ENCODE measurements at regions not wholly inside any gene's neighbourhood (a gene's known extent, or its start where the extent isn't known, plus 50 kb on each side); places are given as distances from the start of the nearest gene placed in this dataset.
A peak's percentile ranks its signal among the peaks of the same experiment; 100 is the strongest.

DNA sequence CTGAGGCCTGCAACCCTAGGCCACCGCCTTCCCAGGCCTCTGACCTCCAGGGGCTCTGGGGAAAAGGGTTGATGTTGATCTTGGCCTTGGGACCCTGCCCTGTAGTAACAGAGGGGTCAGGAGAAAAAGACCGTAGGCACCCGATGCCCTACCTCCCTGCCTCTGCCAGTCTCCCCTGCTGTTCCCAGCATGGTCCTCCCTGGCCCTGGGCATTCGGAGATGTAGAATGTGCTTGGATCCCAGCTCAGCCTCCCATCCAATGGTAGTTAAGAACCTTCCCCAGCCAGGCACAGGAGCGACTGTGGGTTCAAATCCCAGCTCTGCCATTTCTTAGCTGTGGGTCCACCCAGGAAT lies 72.0 kb upstream of the TARDBP start:
- H3K4me1 ChIP-seq: peaks cover 7 to 33% (median 15%) of the 10 kb centered on the region in 3 donors
- no peak overlapping the region for H3K27ac ChIP-seq
- WGBS, 2 donors: 73 to 100% methylated on average over 1 to 4 of the region's 5 CpGs
- peak overlapping the region in 1 of 4 donors; percentile 19 for H3K4me3 ChIP-seq
- TF ChIP-seq, protein P1, sequence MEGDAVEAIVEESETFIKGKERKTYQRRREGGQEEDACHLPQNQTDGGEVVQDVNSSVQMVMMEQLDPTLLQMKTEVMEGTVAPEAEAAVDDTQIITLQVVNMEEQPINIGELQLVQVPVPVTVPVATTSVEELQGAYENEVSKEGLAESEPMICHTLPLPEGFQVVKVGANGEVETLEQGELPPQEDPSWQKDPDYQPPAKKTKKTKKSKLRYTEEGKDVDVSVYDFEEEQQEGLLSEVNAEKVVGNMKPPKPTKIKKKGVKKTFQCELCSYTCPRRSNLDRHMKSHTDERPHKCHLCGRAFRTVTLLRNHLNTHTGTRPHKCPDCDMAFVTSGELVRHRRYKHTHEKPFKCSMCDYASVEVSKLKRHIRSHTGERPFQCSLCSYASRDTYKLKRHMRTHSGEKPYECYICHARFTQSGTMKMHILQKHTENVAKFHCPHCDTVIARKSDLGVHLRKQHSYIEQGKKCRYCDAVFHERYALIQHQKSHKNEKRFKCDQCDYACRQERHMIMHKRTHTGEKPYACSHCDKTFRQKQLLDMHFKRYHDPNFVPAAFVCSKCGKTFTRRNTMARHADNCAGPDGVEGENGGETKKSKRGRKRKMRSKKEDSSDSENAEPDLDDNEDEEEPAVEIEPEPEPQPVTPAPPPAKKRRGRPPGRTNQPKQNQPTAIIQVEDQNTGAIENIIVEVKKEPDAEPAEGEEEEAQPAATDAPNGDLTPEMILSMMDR (IDR thresholded peaks at IDR 0.05): no peak
- no peak for TF ChIP-seq POLR2A (IDR thresholded peaks at IDR 0.05)
- H3K9me3 ChIP-seq: no peaks in the 10 kb centered on the region
- intact Hi-C loops (cut with DNase I): no loop called here
- DNase-seq: no peak
- H3K36me3 ChIP-seq: no peaks in the 10 kb centered on the region
- peaks cover 0 to 19% (median 0%) of the 10 kb centered on the region in 4 donors for H3K27me3 ChIP-seq

DNA sequence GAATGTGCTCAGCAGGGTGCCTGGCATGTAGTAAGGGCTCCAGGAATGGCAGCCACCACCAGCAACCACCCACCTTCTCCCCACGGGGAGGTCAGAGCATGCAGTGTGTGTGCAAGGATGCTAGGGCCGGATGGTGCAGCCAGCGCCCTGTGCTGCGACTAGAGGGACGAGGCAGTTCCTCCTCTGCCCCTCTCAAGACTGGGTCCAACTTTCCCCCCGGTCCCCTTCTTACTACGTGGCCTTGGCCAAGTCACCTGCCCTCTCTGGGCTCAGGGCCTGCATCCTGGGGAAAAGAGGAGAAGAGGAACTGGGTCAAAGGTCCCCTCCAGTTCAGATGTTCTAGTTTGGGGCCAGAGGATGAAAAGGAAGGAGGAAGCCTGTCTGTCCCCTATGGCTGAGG lies 71.6 kb upstream of the TARDBP start:
- Histone ChIP-seq H3K36me3 (no peaks in the 10 kb centered on the region), H3K27me3 (peaks cover 0 to 21% (median 0%) of the 10 kb centered on the region in 4 donors), H3K4me1 (peaks cover 7 to 33% (median 15%) of the 10 kb centered on the region in 3 donors), H3K9me3 (no peaks in the 10 kb centered on the region), H3K4me3 (no peak overlapping the region), H3K27ac (no peak overlapping the region)
- TF ChIP-seq POLR2A (IDR thresholded peaks at IDR 0.05): no peak
- TF ChIP-seq, protein P1 (IDR thresholded peaks at IDR 0.05): no peak
- 93 to 96% methylated on average over 4 to 5 of the region's 7 CpGs for WGBS, 2 donors
- DNase-seq: no peak
- intact Hi-C loops (cut with DNase I): no loop called here

DNA sequence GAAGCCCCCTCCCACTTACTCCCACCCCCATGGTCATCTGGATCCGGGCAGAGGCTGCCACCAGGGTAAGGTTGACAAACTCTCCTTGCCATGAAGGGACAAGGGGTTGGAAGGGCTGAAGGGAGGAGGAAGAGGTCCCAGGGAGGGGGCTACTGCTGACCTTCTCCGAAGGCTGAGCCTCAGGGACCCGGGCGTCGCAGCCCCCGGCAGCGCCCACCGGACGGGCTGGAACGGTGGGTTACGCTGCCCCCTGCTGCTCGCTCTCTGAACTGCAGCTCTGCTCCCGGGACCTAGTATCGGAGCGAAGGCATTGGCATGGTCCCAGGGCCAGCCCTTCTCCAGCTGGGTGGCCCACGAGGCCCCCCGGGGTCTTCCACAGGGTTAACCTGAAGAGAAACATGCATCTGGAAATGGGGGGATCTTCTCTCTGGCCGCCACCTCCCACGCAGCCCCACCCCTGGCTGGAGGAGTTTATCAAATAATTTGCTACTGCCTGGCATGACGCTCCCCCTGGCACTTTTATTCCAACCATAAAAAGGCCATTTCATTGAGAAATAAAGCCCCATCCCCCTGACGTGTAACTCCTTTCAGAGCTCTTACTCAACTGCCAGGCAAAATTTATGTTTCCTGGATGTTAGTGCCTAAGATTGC lies 70.4 kb upstream of the TARDBP start:
- Histone ChIP-seq H3K27ac (no peak overlapping the region), H3K4me3 (peak overlapping the region in 1 of 4 donors; percentile 21), H3K4me1 (peaks cover 7 to 33% (median 15%) of the 10 kb centered on the region in 3 donors), H3K36me3 (no peaks in the 10 kb centered on the region), H3K9me3 (no peaks in the 10 kb centered on the region), H3K27me3 (peaks cover 0 to 21% (median 0%) of the 10 kb centered on the region in 4 donors)
- intact Hi-C loops (cut with DNase I): no loop called here
- no peak for DNase-seq
- WGBS, 2 donors: 2 to 11% methylated on average over 6 to 8 of the region's 21 CpGs
- TF ChIP-seq POLR2A (IDR thresholded peaks at IDR 0.05): no peak
- TF ChIP-seq, protein P1 (IDR thresholded peaks at IDR 0.05): peak; percentile 87 to 94 (median 92)

DNA sequence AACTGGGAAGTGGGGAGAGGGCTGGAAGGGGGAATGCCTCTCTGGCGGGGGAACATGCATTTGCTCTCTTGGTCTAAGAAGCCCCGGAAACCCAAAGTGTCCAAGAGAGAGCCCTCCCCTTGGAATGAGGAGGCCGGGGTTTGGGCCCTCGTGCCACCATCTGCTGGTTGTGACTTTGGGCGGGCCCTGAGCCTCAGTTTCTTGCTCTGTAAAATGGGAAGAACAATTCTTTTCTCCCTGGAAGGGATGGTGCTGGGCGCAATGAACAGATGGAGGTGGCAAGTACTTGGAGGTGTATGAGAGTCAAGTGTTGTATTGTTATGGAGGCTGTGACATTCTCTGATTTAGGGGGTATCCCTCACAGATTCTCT lies 69.9 kb upstream of the TARDBP start:
- WGBS, 2 donors: 71 to 90% methylated on average over 2 to 6 of the region's 6 CpGs
- no peak overlapping the region for H3K27ac ChIP-seq
- intact Hi-C loops (cut with DNase I): no loop called here
- peaks cover 7 to 33% (median 15%) of the 10 kb centered on the region in 3 donors for H3K4me1 ChIP-seq
- peaks cover 0 to 21% (median 0%) of the 10 kb centered on the region in 4 donors for H3K27me3 ChIP-seq
- no peak overlapping the region for H3K4me3 ChIP-seq
- H3K9me3 ChIP-seq: no peaks in the 10 kb centered on the region
- H3K36me3 ChIP-seq: no peaks in the 10 kb centered on the region
- no peak for DNase-seq
- TF ChIP-seq, protein P1 (IDR thresholded peaks at IDR 0.05): no peak
- TF ChIP-seq POLR2A (IDR thresholded peaks at IDR 0.05): no peak

DNA sequence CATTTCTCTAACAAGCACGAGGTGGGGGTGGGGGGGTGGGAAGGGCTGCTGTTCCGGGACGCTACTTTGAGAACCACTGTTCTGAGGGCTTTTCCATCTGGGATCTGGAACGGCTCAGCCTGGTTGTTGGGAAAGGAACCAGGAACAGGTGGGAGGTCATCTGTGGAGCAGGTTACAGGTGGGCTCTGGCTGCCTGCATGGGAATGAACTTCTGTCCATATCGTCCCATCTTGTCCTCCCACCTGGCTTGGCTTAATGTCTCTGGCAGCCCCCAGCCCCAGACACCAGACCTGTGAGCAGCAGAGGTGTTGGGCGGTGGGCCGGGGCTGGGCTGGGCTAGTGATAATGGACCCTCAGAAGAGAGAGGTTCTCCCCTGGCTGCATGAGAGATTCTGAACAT lies 69.4 kb upstream of the TARDBP start:
- intact Hi-C loops (cut with DNase I): no loop called here
- Histone ChIP-seq H3K4me3 (no peak overlapping the region), H3K9me3 (no peaks in the 10 kb centered on the region), H3K4me1 (peaks cover 7 to 33% (median 15%) of the 10 kb centered on the region in 3 donors), H3K27me3 (peaks cover 0 to 21% (median 0%) of the 10 kb centered on the region in 4 donors), H3K27ac (no peak overlapping the region), H3K36me3 (no peaks in the 10 kb centered on the region)
- TF ChIP-seq, protein P1 (IDR thresholded peaks at IDR 0.05): no peak
- no peak for TF ChIP-seq POLR2A (IDR thresholded peaks at IDR 0.05)
- WGBS, 2 donors: 44 to 46% methylated on average over 3 to 5 of the region's 7 CpGs
- DNase-seq: no peak

All from esophagus squamous epithelium (tissue), 5 donors.